Suprapubic skin (tissue), 4 donors: ENCODE measurements at regions not wholly inside any gene's neighbourhood (a gene's known extent, or its start where the extent isn't known, plus 50 kb on each side); places are given as distances from the start of the nearest gene placed in this dataset.

Experiments used
- DNase-seq, 2 donors: peaks; one replicate each; pipeline ENCODE4 v3.0.0-alpha.2; 2019; ENCODE audit warnings: low spot score in 2 of 2
- H3K27ac ChIP-seq: fragments of 200-600 bp; sonication (generic); one replicate; pipeline ENCODE4 v1.5.1; 2019
- H3K27me3 ChIP-seq: fragments of 200-600 bp; sonication (generic); one replicate; pipeline ENCODE4 v1.5.1; 2019
- H3K36me3 ChIP-seq: fragments of 200-600 bp; sonication (generic); one replicate; pipeline ENCODE4 v1.5.1; 2019
- H3K4me1 ChIP-seq: fragments of 200-600 bp; sonication (generic); one replicate; pipeline ENCODE4 v1.5.1; 2019
- H3K4me3 ChIP-seq: fragments of 200-600 bp; sonication (generic); one replicate; pipeline ENCODE4 v1.5.1; 2019; ENCODE audit warnings: mild to moderate bottlenecking
- H3K9me3 ChIP-seq: fragments of 200-600 bp; sonication (generic); one replicate; pipeline ENCODE4 v1.5.1; 2019
- CTCF ChIP-seq, 2 donors: fragments of 200-600 bp in 1 of 2; fragments of 450-650 bp in 1 of 2; sonication (generic) in 1 of 2; IDR thresholded peaks; one replicate each; pipeline ENCODE4 v1.5.1; 2016 to 2019; ENCODE audit warnings: antibody characterized with exemption in 2 of 2, mild to moderate bottlenecking in 1 of 2, moderate library complexity in 1 of 2
- EP300 ChIP-seq: sonication (generic); formaldehyde crosslinking; IDR thresholded peaks from one replicate; pipeline ENCODE4 v1.6.1; 2017; ENCODE audit warnings: antibody characterized with exemption
- POLR2A ChIP-seq, 2 donors: fragments of 450-650 bp; IDR thresholded peaks; one replicate each; pipeline ENCODE4 v1.6.1; 2017; ENCODE audit warnings: antibody characterized with exemption in 2 of 2, mild to moderate bottlenecking in 2 of 2, moderate library complexity in 2 of 2
- POLR2AphosphoS5 ChIP-seq, 3 donors: sonication (generic); formaldehyde crosslinking; IDR thresholded peaks; one replicate each; pipeline ENCODE4 v1.6.1; 2017; ENCODE audit warnings: antibody characterized with exemption in 3 of 3
- WGBS: methylation state at CpG from one replicate; pipeline ENCODE4 v1.1.5; 2018; 5-methylcytosine and 5-hydroxymethylcytosine counted together

- no peak for DNase-seq
- TF ChIP-seq POLR2AphosphoS5 (IDR thresholded peaks at IDR 0.05) (no peak), POLR2A (IDR thresholded peaks at IDR 0.05) (no peak), CTCF (IDR thresholded peaks at IDR 0.05) (no peak), EP300 (no peak)
- Histone ChIP-seq H3K36me3 (no peaks in the 10 kb centered on the region), H3K27me3 (no peaks in the 10 kb centered on the region), H3K4me1 (no peaks in the 10 kb centered on the region), H3K9me3 (no peaks in the 10 kb centered on the region), H3K27ac (no peak overlapping the region), H3K4me3 (no peak overlapping the region)
- WGBS: 86% methylated on average over 2 of the region's 2 CpGs
Measured at GRCh38 chr11:87405356-87405755, 367.6 kb downstream of the TMEM135 start.

- Histone ChIP-seq H3K9me3 (no peaks in the 10 kb centered on the region), H3K36me3 (no peaks in the 10 kb centered on the region), H3K4me1 (no peaks in the 10 kb centered on the region), H3K4me3 (no peak overlapping the region), H3K27me3 (no peaks in the 10 kb centered on the region), H3K27ac (no peak overlapping the region)
- WGBS: 100% methylated on average over 1 of the region's 1 CpG
- TF ChIP-seq CTCF (IDR thresholded peaks at IDR 0.05): no peak
- DNase-seq: no peak
Measured at GRCh38 chr11:87401653-87402052, 363.9 kb downstream of the TMEM135 start.

- H3K36me3 ChIP-seq: no peaks in the 10 kb centered on the region
- no peaks in the 10 kb centered on the region for H3K9me3 ChIP-seq
- no peak overlapping the region for H3K27ac ChIP-seq
- DNase-seq: no peak
- no peaks in the 10 kb centered on the region for H3K27me3 ChIP-seq
- no peaks in the 10 kb centered on the region for H3K4me1 ChIP-seq
- H3K4me3 ChIP-seq: no peak overlapping the region
- TF ChIP-seq POLR2AphosphoS5 (IDR thresholded peaks at IDR 0.05) (no peak), CTCF (IDR thresholded peaks at IDR 0.05) (no peak), POLR2A (IDR thresholded peaks at IDR 0.05) (no peak), EP300 (no peak)
Measured at GRCh38 chr11:87399341-87399740, 361.6 kb downstream of the TMEM135 start.

DNA sequence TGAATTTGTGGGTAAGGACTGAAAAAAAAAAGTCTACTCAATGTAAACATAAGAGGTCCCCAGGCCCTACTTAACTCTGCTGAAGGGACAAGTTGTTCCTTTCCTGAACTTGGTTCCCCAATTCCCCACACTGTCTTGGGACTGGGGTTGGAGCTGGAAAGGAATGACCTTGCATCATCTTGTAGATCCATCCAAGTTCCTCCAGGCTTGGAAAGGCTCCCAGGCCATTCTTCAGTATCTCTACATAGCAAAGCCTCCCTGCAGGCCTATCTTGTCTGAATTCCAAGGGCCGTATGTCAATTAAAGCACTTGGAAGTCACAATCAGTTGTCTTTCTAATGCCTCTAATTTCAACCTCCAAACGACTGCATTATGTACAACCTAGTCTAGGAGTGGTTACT, 361.2 kb downstream of the TMEM135 start:
- H3K9me3 ChIP-seq: no peaks in the 10 kb centered on the region
- DNase-seq: peak; percentile 67 to 83
- H3K4me1 ChIP-seq: no peaks in the 10 kb centered on the region
- WGBS: 54% methylated on average over 2 of the region's 2 CpGs
- H3K27me3 ChIP-seq: no peaks in the 10 kb centered on the region
- TF ChIP-seq POLR2A (IDR thresholded peaks at IDR 0.05): no peak
- TF ChIP-seq POLR2AphosphoS5 (IDR thresholded peaks at IDR 0.05): peak in 1 of 3 donors; percentile 21
- no peaks in the 10 kb centered on the region for H3K36me3 ChIP-seq
- no peak overlapping the region for H3K4me3 ChIP-seq
- no peak overlapping the region for H3K27ac ChIP-seq

DNA sequence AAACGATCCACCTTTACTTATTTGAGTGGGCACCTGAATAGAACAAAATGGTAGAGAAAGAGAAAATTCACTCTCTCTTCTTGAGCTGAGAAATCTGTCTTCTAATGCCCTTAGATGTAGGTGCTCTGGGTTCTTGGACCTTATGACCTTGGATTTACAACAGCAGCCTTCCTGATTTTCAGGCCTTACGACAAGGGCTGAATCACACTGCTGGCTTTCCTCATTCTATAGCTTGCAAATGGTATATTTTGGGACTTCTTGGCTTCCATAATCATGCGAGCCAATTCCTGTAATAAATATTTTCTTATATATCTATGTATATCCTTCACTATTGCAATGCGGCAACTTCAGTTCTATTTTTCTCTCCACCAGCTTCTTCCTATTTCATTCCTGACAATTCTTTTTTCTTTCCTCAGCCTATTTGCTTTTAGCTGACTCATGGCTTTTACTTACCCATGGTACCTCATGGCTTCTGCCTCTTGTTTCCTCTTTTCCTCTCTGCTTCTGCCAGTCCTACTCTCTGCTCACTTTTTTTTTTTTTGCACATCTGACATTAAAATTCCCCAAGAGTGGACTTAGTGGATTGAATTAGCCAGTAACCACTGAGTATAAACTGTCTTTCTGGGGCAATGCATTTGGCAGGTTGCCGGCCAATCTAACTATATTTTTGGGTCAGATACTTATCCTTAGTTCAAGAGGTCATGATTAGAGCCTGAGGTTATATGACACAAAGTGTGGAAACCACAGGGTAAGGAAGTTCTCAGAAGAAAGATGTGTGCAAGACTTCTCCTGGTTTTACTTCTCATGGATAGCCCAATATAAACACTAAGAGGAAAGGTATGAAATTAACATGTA, 359.5 kb downstream of the TMEM135 start:
- TF ChIP-seq POLR2AphosphoS5 (IDR thresholded peaks at IDR 0.05): no peak
- TF ChIP-seq EP300: no peak
- TF ChIP-seq POLR2A (IDR thresholded peaks at IDR 0.05): no peak
- no peak for TF ChIP-seq CTCF (IDR thresholded peaks at IDR 0.05)
- DNase-seq: no peak
- Histone ChIP-seq H3K27ac (no peak overlapping the region), H3K36me3 (no peaks in the 10 kb centered on the region), H3K27me3 (no peaks in the 10 kb centered on the region), H3K9me3 (no peaks in the 10 kb centered on the region), H3K4me1 (no peaks in the 10 kb centered on the region), H3K4me3 (no peak overlapping the region)
- WGBS: 81% methylated on average over 5 of the region's 5 CpGs

DNA sequence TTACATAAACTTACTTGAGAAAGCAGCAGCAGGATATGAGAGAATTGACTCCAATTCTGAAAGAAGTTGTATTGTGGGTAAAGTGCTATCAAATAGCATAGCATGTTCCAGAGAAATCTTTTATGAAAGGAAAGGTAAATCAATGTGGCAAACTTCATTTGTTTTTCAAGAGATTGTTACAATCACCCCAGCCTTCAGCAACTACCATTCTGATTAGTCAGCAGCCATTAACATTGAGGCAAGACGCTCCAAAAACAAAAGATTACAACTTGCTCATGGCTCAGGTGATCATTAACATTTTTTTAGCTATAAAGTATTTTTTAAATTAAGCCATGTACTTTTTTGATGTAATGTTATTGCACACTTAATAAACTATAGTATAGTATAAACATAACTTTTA, 357.2 kb downstream of the TMEM135 start:
- Histone ChIP-seq H3K9me3 (no peaks in the 10 kb centered on the region), H3K36me3 (no peaks in the 10 kb centered on the region), H3K27ac (no peak overlapping the region), H3K4me3 (no peak overlapping the region), H3K4me1 (no peaks in the 10 kb centered on the region), H3K27me3 (no peaks in the 10 kb centered on the region)
- 66% methylated on average over 1 of the region's 1 CpG for WGBS
- no peak for TF ChIP-seq CTCF (IDR thresholded peaks at IDR 0.05)
- no peak for TF ChIP-seq EP300
- no peak for TF ChIP-seq POLR2A (IDR thresholded peaks at IDR 0.05)
- no peak for TF ChIP-seq POLR2AphosphoS5 (IDR thresholded peaks at IDR 0.05)
- no peak for DNase-seq
